ENCODE measurements at regions not wholly inside any gene's neighbourhood (a gene's known extent, or its start where the extent isn't known, plus 50 kb on each side); places are given as distances from the start of the nearest gene placed in this dataset.
A peak's percentile ranks its signal among the peaks of the same experiment; 100 is the strongest.

DNA sequence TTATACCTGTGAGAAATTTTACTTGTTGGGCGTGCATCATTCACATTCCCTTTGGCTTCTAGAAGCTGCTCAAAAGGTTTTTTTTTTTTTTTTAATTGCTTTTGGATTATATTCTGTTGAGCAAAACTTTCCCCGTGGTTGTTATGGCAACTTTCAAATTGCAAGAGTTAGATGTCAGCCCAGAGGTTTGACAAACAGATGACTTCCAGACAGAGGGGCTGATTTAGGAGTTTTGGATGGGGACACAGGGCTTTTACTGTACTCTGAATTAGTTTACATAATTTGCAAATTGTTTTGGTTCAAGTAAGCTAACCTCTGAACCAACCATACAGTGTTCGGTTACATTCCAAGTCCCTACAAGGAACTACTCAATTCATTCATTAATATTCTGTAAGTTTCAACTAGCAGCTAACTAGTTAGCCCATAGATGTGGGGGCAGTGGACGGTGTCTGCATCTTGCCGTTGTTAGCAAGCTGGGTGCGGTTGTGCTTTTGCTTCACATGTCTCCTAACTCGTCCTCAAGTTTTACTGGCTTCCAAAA, 66.4 kb upstream of the JAZF1 start (continued):
- TF ChIP-seq, protein P1, sequence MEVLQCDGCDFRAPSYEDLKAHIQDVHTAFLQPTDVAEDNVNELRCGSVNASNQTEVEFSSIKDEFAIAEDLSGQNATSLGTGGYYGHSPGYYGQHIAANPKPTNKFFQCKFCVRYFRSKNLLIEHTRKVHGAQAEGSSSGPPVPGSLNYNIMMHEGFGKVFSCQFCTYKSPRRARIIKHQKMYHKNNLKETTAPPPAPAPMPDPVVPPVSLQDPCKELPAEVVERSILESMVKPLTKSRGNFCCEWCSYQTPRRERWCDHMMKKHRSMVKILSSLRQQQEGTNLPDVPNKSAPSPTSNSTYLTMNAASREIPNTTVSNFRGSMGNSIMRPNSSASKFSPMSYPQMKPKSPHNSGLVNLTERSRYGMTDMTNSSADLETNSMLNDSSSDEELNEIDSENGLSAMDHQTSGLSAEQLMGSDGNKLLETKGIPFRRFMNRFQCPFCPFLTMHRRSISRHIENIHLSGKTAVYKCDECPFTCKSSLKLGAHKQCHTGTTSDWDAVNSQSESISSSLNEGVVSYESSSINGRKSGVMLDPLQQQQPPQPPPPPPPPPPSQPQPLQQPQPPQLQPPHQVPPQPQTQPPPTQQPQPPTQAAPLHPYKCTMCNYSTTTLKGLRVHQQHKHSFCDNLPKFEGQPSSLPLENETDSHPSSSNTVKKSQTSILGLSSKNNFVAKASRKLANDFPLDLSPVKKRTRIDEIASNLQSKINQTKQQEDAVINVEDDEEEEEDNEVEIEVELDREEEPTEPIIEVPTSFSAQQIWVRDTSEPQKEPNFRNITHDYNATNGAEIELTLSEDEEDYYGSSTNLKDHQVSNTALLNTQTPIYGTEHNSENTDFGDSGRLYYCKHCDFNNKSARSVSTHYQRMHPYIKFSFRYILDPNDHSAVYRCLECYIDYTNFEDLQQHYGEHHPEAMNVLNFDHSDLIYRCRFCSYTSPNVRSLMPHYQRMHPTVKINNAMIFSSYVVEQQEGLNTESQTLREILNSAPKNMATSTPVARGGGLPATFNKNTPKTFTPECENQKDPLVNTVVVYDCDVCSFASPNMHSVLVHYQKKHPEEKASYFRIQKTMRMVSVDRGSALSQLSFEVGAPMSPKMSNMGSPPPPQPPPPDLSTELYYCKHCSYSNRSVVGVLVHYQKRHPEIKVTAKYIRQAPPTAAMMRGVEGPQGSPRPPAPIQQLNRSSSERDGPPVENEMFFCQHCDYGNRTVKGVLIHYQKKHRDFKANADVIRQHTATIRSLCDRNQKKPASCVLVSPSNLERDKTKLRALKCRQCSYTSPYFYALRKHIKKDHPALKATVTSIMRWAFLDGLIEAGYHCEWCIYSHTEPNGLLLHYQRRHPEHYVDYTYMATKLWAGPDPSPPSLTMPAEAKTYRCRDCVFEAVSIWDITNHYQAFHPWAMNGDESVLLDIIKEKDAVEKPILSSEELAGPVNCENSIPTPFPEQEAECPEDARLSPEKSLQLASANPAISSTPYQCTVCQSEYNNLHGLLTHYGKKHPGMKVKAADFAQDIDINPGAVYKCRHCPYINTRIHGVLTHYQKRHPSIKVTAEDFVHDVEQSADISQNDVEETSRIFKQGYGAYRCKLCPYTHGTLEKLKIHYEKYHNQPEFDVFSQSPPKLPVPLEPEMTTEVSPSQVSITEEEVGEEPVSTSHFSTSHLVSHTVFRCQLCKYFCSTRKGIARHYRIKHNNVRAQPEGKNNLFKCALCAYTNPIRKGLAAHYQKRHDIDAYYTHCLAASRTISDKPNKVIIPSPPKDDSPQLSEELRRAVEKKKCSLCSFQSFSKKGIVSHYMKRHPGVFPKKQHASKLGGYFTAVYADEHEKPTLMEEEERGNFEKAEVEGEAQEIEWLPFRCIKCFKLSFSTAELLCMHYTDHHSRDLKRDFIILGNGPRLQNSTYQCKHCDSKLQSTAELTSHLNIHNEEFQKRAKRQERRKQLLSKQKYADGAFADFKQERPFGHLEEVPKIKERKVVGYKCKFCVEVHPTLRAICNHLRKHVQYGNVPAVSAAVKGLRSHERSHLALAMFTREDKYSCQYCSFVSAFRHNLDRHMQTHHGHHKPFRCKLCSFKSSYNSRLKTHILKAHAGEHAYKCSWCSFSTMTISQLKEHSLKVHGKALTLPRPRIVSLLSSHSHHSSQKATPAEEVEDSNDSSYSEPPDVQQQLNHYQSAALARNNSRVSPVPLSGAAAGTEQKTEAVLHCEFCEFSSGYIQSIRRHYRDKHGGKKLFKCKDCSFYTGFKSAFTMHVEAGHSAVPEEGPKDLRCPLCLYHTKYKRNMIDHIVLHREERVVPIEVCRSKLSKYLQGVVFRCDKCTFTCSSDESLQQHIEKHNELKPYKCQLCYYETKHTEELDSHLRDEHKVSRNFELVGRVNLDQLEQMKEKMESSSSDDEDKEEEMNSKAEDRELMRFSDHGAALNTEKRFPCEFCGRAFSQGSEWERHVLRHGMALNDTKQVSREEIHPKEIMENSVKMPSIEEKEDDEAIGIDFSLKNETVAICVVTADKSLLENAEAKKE (CRISPR knock-in tag; IDR thresholded peaks at IDR 0.05): no peak
- TF ChIP-seq ZNF331 (CRISPR knock-in tag; IDR thresholded peaks at IDR 0.05; ENCODE audit: low read depth): no peak

DNA sequence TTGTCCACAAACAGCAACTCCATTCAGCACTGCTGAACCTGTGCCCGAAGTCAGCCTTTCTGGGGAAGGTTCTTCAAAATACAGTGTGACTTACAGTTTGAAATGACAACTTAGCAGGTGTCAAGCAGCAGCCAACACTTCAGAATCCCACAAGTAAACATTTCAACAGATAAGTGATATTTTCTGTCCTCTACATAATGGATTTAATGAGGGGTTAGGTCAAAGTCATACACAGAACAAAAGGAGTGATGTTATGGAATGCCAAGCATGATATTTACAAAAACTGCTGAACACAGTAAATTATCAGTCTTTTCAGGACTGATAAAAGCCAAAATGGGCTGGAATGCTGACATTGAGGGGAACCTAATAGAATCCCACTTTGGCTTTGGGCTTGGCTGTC, 77.6 kb upstream of the JAZF1 start:
- Mint-ChIP-seq H3K36me3 (ENCODE audit: low read depth) (peaks cover 5% of the 10 kb centered on the region; the same call in 2 of the 3 replicates), H3K4me1 (peaks cover 16% of the 10 kb centered on the region), H3K27me3 (ENCODE audit: insufficient read depth, low read depth, poor library complexity) (no peaks in the 10 kb centered on the region), H3K4me3 (no peak overlapping the region), H3K27ac (no peak overlapping the region), H3K9me3 (peaks cover 5% of the 10 kb centered on the region; the same call in 2 of the 3 replicates)
- Histone ChIP-seq H3F3A (replicated peaks; ENCODE audit: low read depth) (no peaks in the 10 kb centered on the region), H3K27ac (ENCODE audit: low read depth) (no peak overlapping the region), H3K4me3 (no peak overlapping the region), H3K27me3 (ENCODE audit: insufficient read depth) (no peaks in the 10 kb centered on the region), H3K4me1 (ENCODE audit: insufficient read depth) (peaks cover 10% of the 10 kb centered on the region; the same call in 1 of the 2 replicates), H4K20me1 (replicated peaks; ENCODE audit: insufficient read depth) (no peaks in the 10 kb centered on the region), H2AFZ (peak overlapping the region; percentile 89), H3K36me3 (ENCODE audit: insufficient read depth) (no peaks in the 10 kb centered on the region), H3K79me2 (replicated peaks; ENCODE audit: insufficient read depth) (no peaks in the 10 kb centered on the region), H3K9me2 (ENCODE audit: insufficient read depth) (no peaks in the 10 kb centered on the region), H3K4me2 (no peak overlapping the region)
- no peak for ATAC-seq
- DNase-seq (ENCODE audit: low spot score): no peak
- TF ChIP-seq ZNF114 (CRISPR knock-in tag; IDR thresholded peaks at IDR 0.05) (no peak), ZNF331 (CRISPR knock-in tag; IDR thresholded peaks at IDR 0.05; ENCODE audit: low read depth) (no peak), STAT1 (IDR thresholded peaks at IDR 0.05; ENCODE audit: unreplicated experiment) (no peak), POLR2AphosphoS5 (IDR thresholded peaks at IDR 0.05; ENCODE audit: low read depth) (no peak)
- TF ChIP-seq, protein P2, sequence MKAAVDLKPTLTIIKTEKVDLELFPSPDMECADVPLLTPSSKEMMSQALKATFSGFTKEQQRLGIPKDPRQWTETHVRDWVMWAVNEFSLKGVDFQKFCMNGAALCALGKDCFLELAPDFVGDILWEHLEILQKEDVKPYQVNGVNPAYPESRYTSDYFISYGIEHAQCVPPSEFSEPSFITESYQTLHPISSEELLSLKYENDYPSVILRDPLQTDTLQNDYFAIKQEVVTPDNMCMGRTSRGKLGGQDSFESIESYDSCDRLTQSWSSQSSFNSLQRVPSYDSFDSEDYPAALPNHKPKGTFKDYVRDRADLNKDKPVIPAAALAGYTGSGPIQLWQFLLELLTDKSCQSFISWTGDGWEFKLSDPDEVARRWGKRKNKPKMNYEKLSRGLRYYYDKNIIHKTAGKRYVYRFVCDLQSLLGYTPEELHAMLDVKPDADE (IDR thresholded peaks at IDR 0.05): no peak
- TF ChIP-seq, protein P1 (CRISPR knock-in tag; IDR thresholded peaks at IDR 0.05): no peak

All from GM23338 (cell line).